ENCODE measurements at regions not wholly inside any gene's neighbourhood (a gene's known extent, or its start where the extent isn't known, plus 50 kb on each side); places are given as distances from the start of the nearest gene placed in this dataset.

DNA sequence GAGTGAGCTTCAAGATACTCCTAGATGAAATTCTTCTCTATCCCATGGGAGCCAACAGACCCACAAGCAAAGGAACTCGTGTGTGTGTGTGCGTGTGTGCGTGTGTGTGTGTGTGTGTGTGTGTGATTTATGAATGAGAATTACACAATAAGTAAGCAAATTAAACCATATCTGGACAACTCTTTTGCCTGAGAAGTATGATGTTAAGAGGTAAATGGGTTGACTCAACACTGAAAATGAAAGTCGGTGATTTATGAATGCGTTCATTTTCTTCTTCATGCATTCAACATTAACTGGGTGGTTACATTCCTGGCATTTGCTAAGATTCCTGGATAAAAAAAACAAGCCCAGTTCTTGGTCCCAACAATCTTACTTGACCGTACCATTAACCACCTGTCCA, 171.3 kb upstream of the ZNF462 start:
- Histone ChIP-seq H3K27me3 (no peaks in the 10 kb centered on the region), H3K36me3 (no peaks in the 10 kb centered on the region), H3K9me3 (no peaks in the 10 kb centered on the region), H3K4me1 (no peaks in the 10 kb centered on the region), H3K4me3 (no peak overlapping the region), H3K27ac (no peak overlapping the region)
- in situ Hi-C loops (cut with MboI; ENCODE audit: low pct_ligation_motif_present in 1 of 4, low pct_unique_long_range_greater_than_20kb in 1 of 4, low sequenced_read_pairs in 3 of 4): no loop called here
- WGBS, 2 donors (ENCODE audit: low coverage in 1 of 2): 69 to 83% methylated on average over 6 of the region's 6 CpGs
- DNase-seq: no peak
- TF ChIP-seq EP300 (IDR thresholded peaks at IDR 0.05; ENCODE audit: low read depth) (no peak), POLR2A (IDR thresholded peaks at IDR 0.05) (no peak), POLR2AphosphoS5 (IDR thresholded peaks at IDR 0.05) (no peak)
- TF ChIP-seq, protein P1, sequence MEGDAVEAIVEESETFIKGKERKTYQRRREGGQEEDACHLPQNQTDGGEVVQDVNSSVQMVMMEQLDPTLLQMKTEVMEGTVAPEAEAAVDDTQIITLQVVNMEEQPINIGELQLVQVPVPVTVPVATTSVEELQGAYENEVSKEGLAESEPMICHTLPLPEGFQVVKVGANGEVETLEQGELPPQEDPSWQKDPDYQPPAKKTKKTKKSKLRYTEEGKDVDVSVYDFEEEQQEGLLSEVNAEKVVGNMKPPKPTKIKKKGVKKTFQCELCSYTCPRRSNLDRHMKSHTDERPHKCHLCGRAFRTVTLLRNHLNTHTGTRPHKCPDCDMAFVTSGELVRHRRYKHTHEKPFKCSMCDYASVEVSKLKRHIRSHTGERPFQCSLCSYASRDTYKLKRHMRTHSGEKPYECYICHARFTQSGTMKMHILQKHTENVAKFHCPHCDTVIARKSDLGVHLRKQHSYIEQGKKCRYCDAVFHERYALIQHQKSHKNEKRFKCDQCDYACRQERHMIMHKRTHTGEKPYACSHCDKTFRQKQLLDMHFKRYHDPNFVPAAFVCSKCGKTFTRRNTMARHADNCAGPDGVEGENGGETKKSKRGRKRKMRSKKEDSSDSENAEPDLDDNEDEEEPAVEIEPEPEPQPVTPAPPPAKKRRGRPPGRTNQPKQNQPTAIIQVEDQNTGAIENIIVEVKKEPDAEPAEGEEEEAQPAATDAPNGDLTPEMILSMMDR (IDR thresholded peaks at IDR 0.05): no peak
- intact Hi-C loops (cut with DNase I; ENCODE audit: low total_unique reads): no loop called here

DNA sequence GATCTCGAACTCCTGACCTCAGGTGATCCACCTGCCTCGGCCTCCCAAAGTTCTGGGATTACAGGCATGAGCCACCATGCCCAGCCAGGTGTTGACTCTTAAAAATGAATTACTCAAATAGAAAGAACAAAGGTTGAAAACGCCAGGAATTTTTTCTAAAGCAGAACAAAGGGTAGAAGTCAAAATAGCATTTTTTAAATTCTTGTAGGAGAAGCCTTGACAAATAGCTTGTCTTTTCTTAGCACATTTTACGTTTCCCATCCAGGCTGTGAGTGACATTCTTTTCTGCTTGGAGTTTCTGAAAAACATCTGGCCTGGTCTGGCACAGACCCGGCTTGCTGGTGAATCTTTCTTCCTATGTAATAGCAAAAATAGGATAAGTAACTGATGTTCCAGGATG, 169.4 kb upstream of the ZNF462 start:
- Histone ChIP-seq H3K4me1 (no peaks in the 10 kb centered on the region), H3K27ac (no peak overlapping the region), H3K36me3 (no peaks in the 10 kb centered on the region), H3K9me3 (no peaks in the 10 kb centered on the region), H3K4me3 (no peak overlapping the region), H3K27me3 (no peaks in the 10 kb centered on the region)
- in situ Hi-C loops (cut with MboI; ENCODE audit: low pct_ligation_motif_present in 1 of 4, low pct_unique_long_range_greater_than_20kb in 1 of 4, low sequenced_read_pairs in 3 of 4): no loop called here
- no peak for TF ChIP-seq EP300 (IDR thresholded peaks at IDR 0.05; ENCODE audit: low read depth)
- no peak for TF ChIP-seq POLR2AphosphoS5 (IDR thresholded peaks at IDR 0.05)
- TF ChIP-seq, protein P1 (IDR thresholded peaks at IDR 0.05): no peak
- 70 to 72% methylated on average over 3 to 5 of the region's 5 CpGs for WGBS, 2 donors (ENCODE audit: low coverage in 1 of 2)
- no peak for DNase-seq
- intact Hi-C loops (cut with DNase I; ENCODE audit: low total_unique reads): no loop called here

DNA sequence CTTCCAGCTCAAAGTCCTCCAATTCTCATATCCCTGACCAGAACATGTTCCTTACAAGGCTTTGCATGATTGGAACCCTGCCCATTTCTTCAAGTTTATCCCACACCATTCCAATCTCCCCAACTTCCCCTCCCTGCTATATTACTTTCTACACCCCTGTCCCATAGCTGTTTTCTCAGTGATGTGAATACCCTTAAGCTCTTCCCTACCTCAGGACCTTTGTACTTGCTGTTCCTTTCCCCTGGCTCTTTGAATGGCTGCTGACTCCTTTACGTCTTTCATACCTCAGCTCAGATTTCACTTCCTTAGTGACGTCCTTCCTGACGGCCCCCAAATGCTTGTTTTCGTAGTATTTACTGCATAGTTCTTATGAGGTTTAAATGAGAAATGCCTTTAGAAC, 166.2 kb upstream of the ZNF462 start:
- no peaks in the 10 kb centered on the region for H3K36me3 ChIP-seq
- H3K4me3 ChIP-seq: no peak overlapping the region
- H3K27me3 ChIP-seq: no peaks in the 10 kb centered on the region
- 70 to 78% methylated on average over 4 of the region's 4 CpGs for WGBS, 2 donors (ENCODE audit: low coverage in 1 of 2)
- TF ChIP-seq POLR2A (IDR thresholded peaks at IDR 0.05) (no peak), EP300 (IDR thresholded peaks at IDR 0.05; ENCODE audit: low read depth) (no peak), POLR2AphosphoS5 (IDR thresholded peaks at IDR 0.05) (no peak)
- TF ChIP-seq, protein P1 (IDR thresholded peaks at IDR 0.05): no peak
- H3K4me1 ChIP-seq: no peaks in the 10 kb centered on the region
- in situ Hi-C loops (cut with MboI; ENCODE audit: low pct_ligation_motif_present in 1 of 4, low pct_unique_long_range_greater_than_20kb in 1 of 4, low sequenced_read_pairs in 3 of 4): no loop called here
- H3K27ac ChIP-seq: no peak overlapping the region
- no peak for DNase-seq
- intact Hi-C loops (cut with DNase I; ENCODE audit: low total_unique reads): no loop called here
- H3K9me3 ChIP-seq: no peaks in the 10 kb centered on the region

DNA sequence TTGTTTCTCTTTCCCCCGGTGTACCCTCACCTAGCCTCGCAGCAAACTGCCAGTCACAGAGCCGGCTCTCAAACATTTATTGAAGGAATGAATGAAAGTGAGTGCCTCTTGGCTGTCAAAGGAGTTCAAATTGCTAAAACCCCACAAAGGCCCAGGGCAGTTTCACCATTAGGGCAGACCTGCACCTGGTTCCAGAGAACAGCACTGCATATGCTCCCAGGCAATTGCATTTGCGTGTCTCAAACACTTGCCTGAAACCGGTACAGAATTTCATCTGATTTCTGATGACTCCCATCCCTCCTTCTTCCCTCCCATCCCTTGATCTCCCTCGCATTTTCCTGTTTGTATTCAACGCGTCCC, 165.6 kb upstream of the ZNF462 start:
- intact Hi-C loops (cut with DNase I; ENCODE audit: low total_unique reads) (no loop called here), in situ Hi-C loops (cut with MboI; ENCODE audit: low pct_ligation_motif_present in 1 of 4, low pct_unique_long_range_greater_than_20kb in 1 of 4, low sequenced_read_pairs in 3 of 4) (no loop called here)
- Histone ChIP-seq H3K9me3 (no peaks in the 10 kb centered on the region), H3K4me3 (no peak overlapping the region), H3K36me3 (no peaks in the 10 kb centered on the region), H3K27me3 (no peaks in the 10 kb centered on the region), H3K27ac (peak overlapping the region in 3 of 4 donors; percentile 62 to 65 (median 64)), H3K4me1 (no peaks in the 10 kb centered on the region)
- TF ChIP-seq POLR2AphosphoS5 (IDR thresholded peaks at IDR 0.05) (no peak), EP300 (IDR thresholded peaks at IDR 0.05; ENCODE audit: low read depth) (no peak), POLR2A (IDR thresholded peaks at IDR 0.05) (no peak)
- TF ChIP-seq, protein P1 (IDR thresholded peaks at IDR 0.05): no peak
- no peak for DNase-seq
- 64 to 78% methylated on average over 7 to 8 of the region's 8 CpGs for WGBS, 2 donors (ENCODE audit: low coverage in 1 of 2)
